A673 (cell line): ENCODE measurements at regions not wholly inside any gene's neighbourhood (a gene's known extent, or its start where the extent isn't known, plus 50 kb on each side); places are given as distances from the start of the nearest gene placed in this dataset.

Experiments used
- BruUV-seq: library from RNA; stranded (reverse); fragments of 400-500 nt; replicated peaks from 2 replicates; lab custom pipeline; 2021; lab: Mats Ljungman, UMichigan
- CTCF ChIA-PET: fragments of 300-600 bp; sonication (Branson Sonifier 250); formaldehyde crosslinking; loops from one replicate; lab custom pipeline; 2022; ENCODE audit warnings: antibody characterized with exemption; lab: Charles Lee
- POLR2A ChIA-PET: fragments of 300-600 bp; sonication (Branson Sonifier 250); formaldehyde crosslinking; loops from one replicate; lab custom pipeline; 2022; ENCODE audit warnings: antibody characterized with exemption; ENCODE audit not compliant: low non-redundant PET; lab: Charles Lee
- DNase-seq: peaks from one replicate; pipeline ENCODE4 v3.0.0-alpha.2; 2015; ENCODE audit warnings: low spot score
- H3K27ac ChIP-seq: fragments of 200-600 bp; sonication (generic); 2 replicates; pipeline ENCODE4 v1.5.1; 2016; ENCODE audit warnings: mixed run types, low read depth, mild to moderate bottlenecking, mixed read lengths, antibody characterized with exemption, low read length; ENCODE audit not compliant: poor library complexity, severe bottlenecking
- H3K27me3 ChIP-seq: fragments of 200-600 bp; sonication (generic); replicated peaks from 2 replicates; pipeline ENCODE4 v1.6.1; 2017; ENCODE audit warnings: mixed run types, low read depth, mild to moderate bottlenecking, mixed read lengths, antibody characterized with exemption, low read length; ENCODE audit not compliant: insufficient read depth, poor library complexity
- H3K36me3 ChIP-seq: fragments of 200-600 bp; sonication (generic); 2 replicates; pipeline ENCODE4 v1.6.1; 2016; ENCODE audit warnings: mixed run types, mild to moderate bottlenecking, mixed read lengths, antibody characterized with exemption, low read length; ENCODE audit not compliant: insufficient read depth, poor library complexity, severe bottlenecking
- H3K4me1 ChIP-seq: fragments of 200-600 bp; sonication (generic); 2 replicates; pipeline ENCODE4 v1.6.1; 2017; ENCODE audit warnings: mixed run types, mild to moderate bottlenecking, mixed read lengths, antibody characterized with exemption, low read length; ENCODE audit not compliant: insufficient read depth, poor library complexity, severe bottlenecking
- H3K4me3 ChIP-seq: fragments of 200-600 bp; sonication (generic); 2 replicates; pipeline ENCODE4 v1.5.1; 2016; ENCODE audit warnings: low read depth, mixed run types, mild to moderate bottlenecking, mixed read lengths, low read length; ENCODE audit not compliant: poor library complexity, severe bottlenecking
- H3K9me3 ChIP-seq: fragments of 200-600 bp; sonication (generic); 2 replicates; pipeline ENCODE4 v1.6.1; 2016; ENCODE audit warnings: mixed run types, low read depth, mild to moderate bottlenecking, mixed read lengths, antibody characterized with exemption, low read length; ENCODE audit not compliant: poor library complexity, severe bottlenecking
- EZH2 ChIP-seq: fragments of 200-600 bp; sonication (generic); IDR thresholded peaks from 2 replicates; pipeline ENCODE4 v1.6.1; 2017; ENCODE audit warnings: borderline replicate concordance, low read depth, mild to moderate bottlenecking, mixed read lengths, antibody characterized with exemption, low read length; ENCODE audit not compliant: poor library complexity, severe bottlenecking
- intact Hi-C: fragments of 100-400 bp; cut with micrococcal nuclease; formaldehyde crosslinking; loops from one replicate; pipeline ENCODE4 v1.10.0; 2022; ENCODE audit not compliant: unreplicated experiment
- TF ChIP-seq, protein P1 (sequence below): fragments of 300-800, 200-600 bp; sonication (generic); conservative IDR thresholded peaks from 2 replicates; pipeline ENCODE4 v1.5.1; 2017; ENCODE audit warnings: low read depth, mild to moderate bottlenecking, antibody characterized with exemption, low read length, moderate library complexity, mixed read lengths

DNA sequence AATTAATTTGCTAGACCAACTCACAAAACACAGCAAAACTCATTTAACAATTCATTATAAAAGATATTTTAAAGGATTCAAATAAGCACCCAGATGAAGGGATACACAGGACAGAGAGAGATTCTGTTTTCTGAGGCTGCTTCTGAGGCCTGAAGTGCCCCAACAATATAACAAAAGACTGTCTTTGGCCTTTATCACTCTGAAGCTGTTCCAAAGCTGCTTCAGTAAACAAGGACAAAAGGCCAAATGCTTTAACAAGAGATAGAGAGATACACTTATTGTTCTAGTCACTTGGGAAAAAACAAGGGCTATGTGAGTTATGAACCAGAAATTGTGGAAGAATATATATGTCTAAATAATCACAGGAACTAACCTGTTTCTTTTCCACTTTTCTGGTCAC is 223.7 kb downstream of the CXCL12 start:
- ChIA-PET CTCF (no interaction called here), POLR2A (no interaction called here)
- H3K4me3 ChIP-seq: no peak overlapping the region
- no peaks in the 10 kb centered on the region for H3K4me1 ChIP-seq
- no TSS peak for BruUV-seq
- no peak for DNase-seq
- H3K9me3 ChIP-seq: peaks cover 14% of the 10 kb centered on the region
- no peak for TF ChIP-seq EZH2
- TF ChIP-seq, protein P1, sequence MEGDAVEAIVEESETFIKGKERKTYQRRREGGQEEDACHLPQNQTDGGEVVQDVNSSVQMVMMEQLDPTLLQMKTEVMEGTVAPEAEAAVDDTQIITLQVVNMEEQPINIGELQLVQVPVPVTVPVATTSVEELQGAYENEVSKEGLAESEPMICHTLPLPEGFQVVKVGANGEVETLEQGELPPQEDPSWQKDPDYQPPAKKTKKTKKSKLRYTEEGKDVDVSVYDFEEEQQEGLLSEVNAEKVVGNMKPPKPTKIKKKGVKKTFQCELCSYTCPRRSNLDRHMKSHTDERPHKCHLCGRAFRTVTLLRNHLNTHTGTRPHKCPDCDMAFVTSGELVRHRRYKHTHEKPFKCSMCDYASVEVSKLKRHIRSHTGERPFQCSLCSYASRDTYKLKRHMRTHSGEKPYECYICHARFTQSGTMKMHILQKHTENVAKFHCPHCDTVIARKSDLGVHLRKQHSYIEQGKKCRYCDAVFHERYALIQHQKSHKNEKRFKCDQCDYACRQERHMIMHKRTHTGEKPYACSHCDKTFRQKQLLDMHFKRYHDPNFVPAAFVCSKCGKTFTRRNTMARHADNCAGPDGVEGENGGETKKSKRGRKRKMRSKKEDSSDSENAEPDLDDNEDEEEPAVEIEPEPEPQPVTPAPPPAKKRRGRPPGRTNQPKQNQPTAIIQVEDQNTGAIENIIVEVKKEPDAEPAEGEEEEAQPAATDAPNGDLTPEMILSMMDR: no peak
- H3K36me3 ChIP-seq: no peaks in the 10 kb centered on the region
- no peaks in the 10 kb centered on the region for H3K27me3 ChIP-seq
- intact Hi-C loops: no loop called here
- H3K27ac ChIP-seq: no peak overlapping the region

DNA sequence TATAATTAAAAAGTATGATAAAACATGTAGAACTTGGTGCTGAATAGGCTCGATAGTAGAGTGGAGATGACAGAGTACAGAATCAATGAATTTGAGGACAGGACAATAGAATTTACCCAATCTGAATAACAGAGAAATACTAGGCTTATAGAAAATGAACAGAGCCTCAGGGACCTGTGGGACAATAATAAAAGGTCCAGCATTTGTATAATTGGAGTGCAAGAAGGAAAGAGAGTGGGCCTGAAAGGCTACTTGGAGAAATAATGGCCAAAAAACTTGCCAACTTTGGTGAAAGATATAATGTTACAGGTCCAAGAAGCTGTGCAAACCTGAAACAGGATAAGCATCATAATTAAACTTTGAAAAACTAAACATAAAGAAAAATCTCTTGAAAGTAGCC is 227.3 kb downstream of the CXCL12 start:
- H3K4me3 ChIP-seq: no peak overlapping the region
- TF ChIP-seq, protein P1: no peak
- no peak for TF ChIP-seq EZH2
- CTCF ChIA-PET: no interaction called here
- DNase-seq: no peak
- no TSS peak for BruUV-seq
- H3K27me3 ChIP-seq: no peaks in the 10 kb centered on the region
- intact Hi-C loops: no loop called here
- POLR2A ChIA-PET: no interaction called here
- no peak overlapping the region for H3K27ac ChIP-seq
- H3K9me3 ChIP-seq: peaks cover 8% of the 10 kb centered on the region
- no peaks in the 10 kb centered on the region for H3K36me3 ChIP-seq
- no peaks in the 10 kb centered on the region for H3K4me1 ChIP-seq

DNA sequence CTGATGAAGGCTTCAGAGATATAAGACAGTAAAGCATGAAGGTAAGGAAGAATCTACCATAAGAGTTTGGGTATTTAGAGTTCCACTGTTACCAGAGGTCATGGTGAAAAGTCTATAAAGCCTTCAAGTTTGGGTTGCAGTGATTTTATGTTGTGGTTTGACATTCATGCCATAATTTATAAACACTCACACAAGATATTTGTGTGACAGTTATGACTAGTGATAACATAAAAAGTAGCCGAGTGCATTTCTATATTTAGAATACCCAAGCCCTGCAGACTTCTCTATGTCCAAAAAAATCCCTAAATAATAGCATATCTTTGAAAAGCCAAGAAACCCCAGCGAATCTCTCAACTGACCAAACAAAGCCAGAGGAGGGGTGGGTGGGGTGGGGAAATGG is 229.9 kb downstream of the CXCL12 start:
- TF ChIP-seq EZH2: no peak
- TF ChIP-seq, protein P1: no peak
- no peaks in the 10 kb centered on the region for H3K4me1 ChIP-seq
- no TSS peak for BruUV-seq
- DNase-seq: no peak
- H3K36me3 ChIP-seq: no peaks in the 10 kb centered on the region
- no peak overlapping the region for H3K27ac ChIP-seq
- H3K4me3 ChIP-seq: no peak overlapping the region
- CTCF ChIA-PET: no interaction called here
- intact Hi-C loops: no loop called here
- H3K27me3 ChIP-seq: no peaks in the 10 kb centered on the region
- H3K9me3 ChIP-seq: peaks cover 12% of the 10 kb centered on the region
- POLR2A ChIA-PET: no interaction called here
